GM19351 (cell line): ENCODE measurements at regions not wholly inside any gene's neighbourhood (a gene's known extent, or its start where the extent isn't known, plus 50 kb on each side); places are given as distances from the start of the nearest gene placed in this dataset.

Experiments used
- ATAC-seq: cut with Tn5 transposase; IDR thresholded peaks from one replicate; pipeline ENCODE4 v1.9.1; 2021; ENCODE audit warnings: mild to moderate bottlenecking, moderate library complexity; ENCODE audit not compliant: unreplicated experiment

- ATAC-seq = no peak
Measured at GRCh38 chr4:29002151-29002550, 1718.0 kb upstream of the PCDH7 start.

- no peak for ATAC-seq
Measured at GRCh38 chr4:29005838-29006237, 1714.3 kb upstream of the PCDH7 start.

GRCh38 chr4:29009908-29010307, 1710.3 kb upstream of the PCDH7 start:
- ATAC-seq = no peak

GRCh38 chr4:29013341-29013740, 1706.8 kb upstream of the PCDH7 start:
- ATAC-seq = no peak

GRCh38 chr4:29014555-29014954, 1705.6 kb upstream of the PCDH7 start:
- no peak for ATAC-seq

- ATAC-seq = no peak
Measured at GRCh38 chr4:29033703-29034102, 1686.5 kb upstream of the PCDH7 start.

GRCh38 chr4:29037501-29037900, 1682.7 kb upstream of the PCDH7 start:
- ATAC-seq = no peak

GRCh38 chr4:29043411-29043810, 1676.8 kb upstream of the PCDH7 start:
- ATAC-seq = no peak

GRCh38 chr4:29046186-29046585, 1674.0 kb upstream of the PCDH7 start:
- no peak for ATAC-seq

GRCh38 chr4:29046781-29047180, 1673.4 kb upstream of the PCDH7 start:
- ATAC-seq = no peak

- ATAC-seq = no peak
Measured at GRCh38 chr4:29047341-29048041, 1672.7 kb upstream of the PCDH7 start.

- no peak for ATAC-seq
Measured at GRCh38 chr4:29051381-29051965, 1668.7 kb upstream of the PCDH7 start.

GRCh38 chr4:29052266-29052665, 1667.9 kb upstream of the PCDH7 start:
- ATAC-seq = no peak

- no peak for ATAC-seq
Measured at GRCh38 chr4:29058531-29058930, 1661.6 kb upstream of the PCDH7 start.

GRCh38 chr4:29066861-29067260, 1653.3 kb upstream of the PCDH7 start:
- ATAC-seq = no peak

GRCh38 chr4:29073571-29073970, 1646.6 kb upstream of the PCDH7 start:
- ATAC-seq = no peak

- ATAC-seq = no peak
Measured at GRCh38 chr4:29075366-29075765, 1644.8 kb upstream of the PCDH7 start.

- ATAC-seq = no peak
Measured at GRCh38 chr4:29079260-29079659, 1640.9 kb upstream of the PCDH7 start.

- no peak for ATAC-seq
Measured at GRCh38 chr4:29081234-29081955, 1638.8 kb upstream of the PCDH7 start.

- no peak for ATAC-seq
Measured at GRCh38 chr4:29082684-29083083, 1637.5 kb upstream of the PCDH7 start.

GRCh38 chr4:29085748-29086147, 1634.4 kb upstream of the PCDH7 start:
- no peak for ATAC-seq

- ATAC-seq = no peak
Measured at GRCh38 chr4:29104694-29105093, 1615.5 kb upstream of the PCDH7 start.
